ENCODE measurements at regions not wholly inside any gene's neighbourhood (a gene's known extent, or its start where the extent isn't known, plus 50 kb on each side); places are given as distances from the start of the nearest gene placed in this dataset.

DNA sequence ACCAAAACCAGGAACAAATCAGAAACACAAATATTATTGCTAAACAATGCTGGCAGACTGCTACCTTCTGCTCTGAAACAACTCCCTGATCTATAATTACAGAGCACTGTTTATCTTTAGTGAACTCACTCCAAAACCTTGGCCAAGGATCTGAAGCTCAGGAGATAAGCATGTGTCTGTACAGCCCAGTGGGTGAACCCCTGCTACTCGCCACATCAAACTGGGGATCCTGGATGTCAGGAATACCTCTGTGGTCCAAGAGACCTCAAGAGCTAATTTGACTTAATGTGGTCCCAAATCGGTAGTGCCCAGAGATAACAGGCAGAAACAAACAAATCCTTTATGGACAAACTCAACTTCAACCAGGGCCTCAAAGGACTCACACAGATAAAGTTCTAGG lies 381.8 kb downstream of the KIF16B start:
- Mint-ChIP-seq H3K4me1 (ENCODE audit: low read depth) (no peaks in the 10 kb centered on the region), H3K27ac (no peak overlapping the region), H3K36me3 (ENCODE audit: low read depth) (no peaks in the 10 kb centered on the region), H3K9me3 (no peaks in the 10 kb centered on the region), H3K27me3 (no peaks in the 10 kb centered on the region), H3K4me3 (no peak overlapping the region)

DNA sequence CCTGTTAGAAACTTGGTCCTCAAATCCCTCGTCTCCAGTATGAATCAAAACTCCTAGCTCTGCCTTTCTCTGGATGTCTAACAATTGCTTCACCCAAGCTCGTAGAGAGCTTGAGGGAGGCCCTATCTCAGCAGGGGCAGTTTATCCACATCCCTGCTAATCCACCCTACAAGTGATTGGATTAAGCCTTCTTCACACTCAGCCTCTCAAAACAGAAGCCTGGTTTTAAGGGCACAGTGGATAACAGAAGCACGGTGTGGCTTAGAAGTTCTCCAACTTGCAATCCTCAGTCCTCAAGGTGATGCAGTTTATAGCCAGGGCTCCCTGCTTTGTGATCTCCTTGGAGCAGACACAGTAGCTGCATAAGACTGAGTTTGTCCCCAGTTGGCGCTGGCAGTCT lies 383.9 kb downstream of the KIF16B start:
- Mint-ChIP-seq H3K4me1 (ENCODE audit: low read depth) (no peaks in the 10 kb centered on the region), H3K27ac (no peak overlapping the region), H3K4me3 (no peak overlapping the region), H3K36me3 (ENCODE audit: low read depth) (no peaks in the 10 kb centered on the region), H3K27me3 (no peaks in the 10 kb centered on the region), H3K9me3 (peaks cover 5% of the 10 kb centered on the region)

DNA sequence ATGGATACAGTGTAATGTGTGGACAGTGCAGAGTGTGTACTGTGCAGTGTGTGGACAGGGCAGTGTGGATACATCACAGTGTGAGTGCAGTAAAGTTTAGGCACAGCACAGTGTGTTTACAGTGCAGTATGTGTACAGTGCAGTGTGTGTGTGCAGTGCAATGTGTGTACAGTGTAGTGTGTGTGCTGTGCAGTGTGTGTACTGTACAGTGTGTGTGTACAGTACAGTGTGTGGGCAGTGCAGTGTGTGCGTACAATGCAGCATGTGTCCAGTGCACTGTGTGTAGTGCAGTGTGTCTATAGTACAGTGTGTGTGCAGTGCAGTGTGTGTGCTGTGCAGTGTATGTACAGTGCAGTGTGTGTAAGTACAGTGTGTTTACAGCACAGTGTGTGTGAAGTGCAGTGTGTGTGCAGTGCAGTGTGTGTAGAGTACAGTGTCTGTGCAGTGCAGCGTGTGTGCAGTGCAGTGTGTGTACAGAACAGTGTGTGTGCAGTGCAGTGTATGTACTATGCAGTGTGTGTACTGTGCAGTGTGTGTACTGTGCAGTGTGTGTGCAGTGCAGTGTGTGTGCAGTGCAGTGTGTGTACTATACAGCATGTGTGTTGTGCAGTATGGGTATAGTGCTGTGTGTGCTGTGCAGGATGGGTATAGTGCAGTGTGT lies 385.2 kb downstream of the KIF16B start:
- Mint-ChIP-seq H3K4me3 (no peak overlapping the region), H3K36me3 (ENCODE audit: low read depth) (no peaks in the 10 kb centered on the region), H3K27me3 (no peaks in the 10 kb centered on the region), H3K27ac (no peak overlapping the region), H3K4me1 (ENCODE audit: low read depth) (no peaks in the 10 kb centered on the region), H3K9me3 (peaks cover 5% of the 10 kb centered on the region)

DNA sequence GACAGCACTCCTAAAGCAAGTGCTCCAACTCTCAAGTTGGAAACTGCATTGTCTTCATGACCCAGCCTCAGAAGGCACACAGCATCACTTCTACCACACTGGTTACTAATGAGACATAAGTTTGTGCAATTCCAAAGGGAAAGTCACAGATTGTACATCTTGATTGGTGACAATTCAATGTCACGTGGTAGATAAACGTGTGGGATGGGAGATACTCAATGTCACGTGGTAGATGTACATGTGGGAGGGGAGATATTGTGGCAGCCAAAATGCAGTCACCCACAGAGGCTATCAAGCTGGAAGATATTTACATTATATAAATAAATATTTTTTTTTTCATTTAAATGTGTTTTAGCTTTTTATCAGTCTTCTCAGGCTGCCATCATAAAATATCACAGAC lies 393.3 kb downstream of the KIF16B start:
- no peaks in the 10 kb centered on the region for H3K27me3 Mint-ChIP-seq
- peaks cover 11% of the 10 kb centered on the region for H3K9me3 Mint-ChIP-seq
- no peak overlapping the region for H3K4me3 Mint-ChIP-seq
- no peak overlapping the region for H3K27ac Mint-ChIP-seq
- no peaks in the 10 kb centered on the region for H3K36me3 Mint-ChIP-seq (ENCODE audit: low read depth)
- H3K4me1 Mint-ChIP-seq (ENCODE audit: low read depth), result no peaks in the 10 kb centered on the region

DNA sequence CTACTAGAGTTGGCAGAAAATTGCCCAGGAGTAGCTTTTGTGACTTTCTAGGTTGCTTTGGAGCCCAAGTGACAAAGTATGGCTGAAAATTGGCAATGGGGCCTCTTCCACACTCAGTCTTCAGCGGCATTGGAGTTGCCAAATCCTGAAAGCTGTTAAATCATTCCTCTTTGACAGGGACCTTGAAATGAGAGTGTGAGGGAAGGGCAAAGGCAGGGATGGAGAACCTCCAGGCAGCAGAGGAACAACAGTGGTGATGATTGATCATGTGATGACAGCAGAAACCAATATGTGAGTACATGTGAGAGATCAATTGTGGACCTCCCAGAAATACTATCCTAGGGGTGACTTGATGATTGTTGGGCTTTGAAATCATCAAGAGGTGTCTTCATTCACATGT lies 393.9 kb downstream of the KIF16B start:
- H3K9me3 Mint-ChIP-seq, result peaks cover 11% of the 10 kb centered on the region
- H3K4me3 Mint-ChIP-seq, result no peak overlapping the region
- no peaks in the 10 kb centered on the region for H3K36me3 Mint-ChIP-seq (ENCODE audit: low read depth)
- H3K4me1 Mint-ChIP-seq (ENCODE audit: low read depth), result no peaks in the 10 kb centered on the region
- no peaks in the 10 kb centered on the region for H3K27me3 Mint-ChIP-seq
- H3K27ac Mint-ChIP-seq, result no peak overlapping the region

DNA sequence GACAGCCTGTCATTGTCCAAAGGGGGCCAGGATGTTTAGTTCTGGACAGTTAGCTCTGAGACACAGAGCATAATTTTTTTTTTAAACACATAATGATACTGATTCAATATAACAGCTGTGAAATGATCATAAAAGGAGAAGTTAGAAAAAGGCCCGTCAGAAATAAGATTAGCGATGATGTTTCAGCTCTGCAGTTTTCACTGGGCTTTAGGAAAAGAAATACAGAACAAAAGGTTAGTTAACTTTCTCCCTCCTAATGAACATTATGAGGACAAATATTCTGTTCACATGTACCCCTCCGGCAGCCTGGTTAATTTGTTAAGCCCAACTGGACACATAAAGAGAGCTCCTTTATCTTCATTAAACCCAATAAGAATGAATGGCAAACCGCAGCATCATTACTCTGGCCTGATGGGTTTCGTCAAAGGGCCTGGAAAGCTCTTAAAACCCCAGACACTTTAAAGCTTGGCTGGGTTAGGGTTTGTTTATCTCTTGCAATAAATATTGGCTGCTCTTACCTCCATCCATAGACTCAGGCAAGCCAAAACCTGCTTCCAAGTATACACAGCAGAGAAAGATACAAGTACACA lies 394.6 kb downstream of the KIF16B start:
- H3K4me1 Mint-ChIP-seq (ENCODE audit: low read depth), result no peaks in the 10 kb centered on the region
- H3K4me3 Mint-ChIP-seq, result no peak overlapping the region
- H3K9me3 Mint-ChIP-seq, result peaks cover 11% of the 10 kb centered on the region
- no peak overlapping the region for H3K27ac Mint-ChIP-seq
- no peaks in the 10 kb centered on the region for H3K27me3 Mint-ChIP-seq
- H3K36me3 Mint-ChIP-seq (ENCODE audit: low read depth), result no peaks in the 10 kb centered on the region

DNA sequence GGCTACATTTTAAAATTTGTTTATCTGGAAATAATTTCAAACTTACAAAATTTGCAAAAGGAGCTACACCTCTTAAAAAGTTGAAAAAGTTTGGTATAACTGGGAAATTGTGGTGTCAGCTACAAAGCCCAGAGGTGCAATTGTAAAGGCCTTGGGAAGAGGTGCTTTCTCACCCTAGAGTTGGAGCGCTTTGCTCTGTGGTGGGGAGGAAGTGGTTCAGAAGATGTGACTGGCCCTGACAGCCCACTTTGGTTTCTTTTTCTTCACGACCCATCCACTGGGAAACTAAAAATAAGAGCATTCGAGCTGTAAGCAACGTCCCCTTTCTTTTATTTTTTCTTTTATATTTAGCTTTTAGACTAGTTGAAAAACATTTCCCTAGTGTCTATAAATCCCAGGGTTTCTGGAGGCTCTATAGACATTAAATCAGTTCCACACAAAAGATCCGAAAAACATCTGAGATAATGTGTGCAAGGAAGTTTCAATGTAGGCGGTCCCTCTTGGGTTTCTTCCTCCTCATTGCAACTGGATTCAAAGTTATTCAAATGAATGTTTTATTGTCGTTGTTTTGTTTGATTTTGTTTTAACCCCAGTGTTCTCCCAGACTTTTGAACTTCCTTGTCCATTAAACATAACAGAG lies 397.8 kb downstream of the KIF16B start:
- Mint-ChIP-seq H3K27ac (no peak overlapping the region), H3K4me1 (ENCODE audit: low read depth) (no peaks in the 10 kb centered on the region), H3K9me3 (peaks cover 11% of the 10 kb centered on the region), H3K36me3 (ENCODE audit: low read depth) (no peaks in the 10 kb centered on the region), H3K27me3 (no peaks in the 10 kb centered on the region), H3K4me3 (no peak overlapping the region)

DNA sequence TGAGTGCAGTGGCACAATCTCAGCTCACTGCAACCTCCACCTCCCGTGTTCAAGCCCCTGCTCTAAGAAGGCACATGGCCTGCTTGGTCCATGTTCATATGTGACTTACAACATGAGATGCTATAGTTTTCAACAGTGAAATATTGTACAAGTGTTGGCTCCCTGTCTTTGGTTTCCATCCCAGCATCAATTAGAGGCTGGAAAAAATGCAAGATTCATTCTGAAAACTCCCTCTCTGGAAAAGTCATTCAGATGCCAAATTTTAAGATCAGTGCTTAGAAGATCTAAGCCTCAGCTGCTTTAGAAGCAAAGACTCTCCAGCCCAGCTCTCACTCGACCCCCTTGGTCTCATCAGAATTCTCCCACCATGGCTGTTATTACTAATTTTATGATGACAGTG lies 398.9 kb downstream of the KIF16B start:
- Mint-ChIP-seq H3K9me3 (peaks cover 3% of the 10 kb centered on the region), H3K4me3 (no peak overlapping the region), H3K36me3 (ENCODE audit: low read depth) (no peaks in the 10 kb centered on the region), H3K27me3 (no peaks in the 10 kb centered on the region), H3K4me1 (ENCODE audit: low read depth) (no peaks in the 10 kb centered on the region), H3K27ac (no peak overlapping the region)

DNA sequence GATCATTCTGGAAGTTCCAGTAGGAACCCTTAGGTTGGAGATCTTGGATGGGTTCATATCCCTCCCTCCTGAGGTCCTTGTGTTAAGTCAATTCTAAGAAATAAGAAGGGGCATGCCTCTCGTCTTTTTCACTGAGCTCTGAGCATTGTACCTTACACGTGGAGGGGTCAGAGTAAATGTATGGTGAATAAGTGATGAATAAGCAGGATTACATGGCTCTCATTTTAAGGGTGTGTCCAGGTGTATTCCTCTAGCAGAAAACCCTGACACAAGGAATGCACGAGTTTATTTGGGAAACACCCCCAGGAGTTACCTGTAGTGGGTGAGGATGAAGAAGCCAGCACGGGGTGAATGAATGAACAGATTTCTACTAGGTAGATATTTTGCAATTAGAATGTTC lies 400.2 kb downstream of the KIF16B start:
- Mint-ChIP-seq H3K27ac (no peak overlapping the region), H3K36me3 (ENCODE audit: low read depth) (no peaks in the 10 kb centered on the region), H3K27me3 (no peaks in the 10 kb centered on the region), H3K4me3 (no peak overlapping the region), H3K4me1 (ENCODE audit: low read depth) (no peaks in the 10 kb centered on the region), H3K9me3 (peaks cover 3% of the 10 kb centered on the region)

DNA sequence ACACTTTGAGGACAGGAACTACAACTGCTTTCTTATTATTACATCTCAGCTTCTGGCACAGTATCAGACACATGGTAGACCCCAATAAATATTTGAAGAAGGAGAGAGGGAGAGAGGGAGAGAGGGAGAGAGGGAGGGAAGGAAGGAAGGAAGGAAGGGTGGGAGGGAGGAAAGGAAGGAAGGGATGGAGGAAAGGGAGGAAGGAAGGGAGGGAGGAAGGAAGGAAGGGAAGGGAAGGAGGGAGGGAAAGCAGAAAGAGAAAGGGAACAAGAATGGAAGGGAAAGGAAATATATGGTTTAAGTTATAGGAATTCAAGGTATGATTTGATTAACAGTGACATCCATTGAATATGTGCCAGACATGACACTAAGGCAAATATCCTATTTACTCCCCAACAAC lies 402.1 kb downstream of the KIF16B start:
- no peaks in the 10 kb centered on the region for H3K4me1 Mint-ChIP-seq (ENCODE audit: low read depth)
- no peaks in the 10 kb centered on the region for H3K36me3 Mint-ChIP-seq (ENCODE audit: low read depth)
- H3K4me3 Mint-ChIP-seq, result no peak overlapping the region
- no peaks in the 10 kb centered on the region for H3K9me3 Mint-ChIP-seq
- H3K27ac Mint-ChIP-seq, result no peak overlapping the region
- no peaks in the 10 kb centered on the region for H3K27me3 Mint-ChIP-seq

DNA sequence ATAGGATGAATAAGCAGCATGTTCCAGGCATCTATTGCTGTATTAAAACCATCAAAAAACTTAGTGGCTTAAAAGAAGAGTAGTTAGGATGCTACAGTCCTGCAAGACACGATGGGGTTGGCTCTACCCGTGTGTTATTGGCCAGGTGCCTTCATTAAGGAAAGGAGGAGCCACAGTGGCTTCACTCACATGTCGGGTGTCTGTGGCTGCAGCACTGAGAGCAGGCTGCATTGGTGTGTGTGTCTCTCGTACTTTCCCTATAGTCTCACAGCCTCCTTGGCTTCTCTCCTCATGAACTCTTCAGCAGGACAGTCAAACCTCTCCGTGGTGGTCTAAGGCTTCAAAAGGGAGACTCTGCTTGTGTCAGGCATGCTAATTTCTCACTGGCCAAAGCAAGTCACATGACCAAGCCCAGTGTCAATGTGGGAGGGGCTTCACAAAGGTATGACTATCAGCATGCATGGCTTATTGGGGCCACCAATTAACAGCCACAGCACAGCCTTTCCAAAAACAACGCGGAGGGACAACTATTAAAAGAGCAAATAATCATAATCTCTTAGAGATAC lies 402.8 kb downstream of the KIF16B start:
- Mint-ChIP-seq H3K9me3 (no peaks in the 10 kb centered on the region), H3K4me1 (ENCODE audit: low read depth) (no peaks in the 10 kb centered on the region), H3K36me3 (ENCODE audit: low read depth) (no peaks in the 10 kb centered on the region), H3K27me3 (no peaks in the 10 kb centered on the region), H3K27ac (no peak overlapping the region), H3K4me3 (no peak overlapping the region)

DNA sequence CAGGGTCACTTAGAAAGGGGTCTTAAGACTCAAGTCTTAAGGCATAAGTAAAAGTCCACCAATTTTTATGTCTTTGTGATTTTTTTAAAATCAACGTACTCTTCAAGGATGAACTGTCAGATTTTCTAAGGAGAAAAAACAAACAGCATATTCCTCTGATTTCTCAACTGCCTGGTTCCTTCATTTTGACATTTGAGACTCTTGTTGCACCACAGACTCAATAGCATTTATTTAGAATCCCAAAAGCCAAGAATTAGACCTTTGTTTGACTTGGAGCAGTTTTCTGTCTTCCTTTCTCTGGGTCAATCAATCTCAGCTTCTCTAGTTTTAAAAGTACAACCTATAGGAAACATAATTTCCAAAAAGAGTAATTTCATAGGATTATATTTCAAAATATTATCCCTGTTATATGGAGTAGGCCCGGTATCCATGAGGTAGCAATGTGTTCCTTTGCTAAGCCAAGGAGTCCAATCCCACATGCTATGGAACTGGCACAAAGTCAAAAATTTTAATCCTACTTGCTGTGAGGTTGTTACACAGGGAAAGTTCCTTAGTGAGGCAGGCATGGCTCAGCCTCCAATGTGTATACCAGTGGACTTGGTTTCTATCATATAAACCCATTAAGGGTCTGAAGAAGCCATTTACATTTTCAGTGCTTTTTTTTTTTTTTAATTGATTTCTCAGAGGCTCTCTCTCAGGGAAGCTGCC lies 405.7 kb downstream of the KIF16B start:
- Mint-ChIP-seq H3K27ac (no peak overlapping the region), H3K4me3 (no peak overlapping the region), H3K4me1 (ENCODE audit: low read depth) (no peaks in the 10 kb centered on the region), H3K27me3 (no peaks in the 10 kb centered on the region), H3K36me3 (ENCODE audit: low read depth) (no peaks in the 10 kb centered on the region), H3K9me3 (peaks cover 3% of the 10 kb centered on the region)

DNA sequence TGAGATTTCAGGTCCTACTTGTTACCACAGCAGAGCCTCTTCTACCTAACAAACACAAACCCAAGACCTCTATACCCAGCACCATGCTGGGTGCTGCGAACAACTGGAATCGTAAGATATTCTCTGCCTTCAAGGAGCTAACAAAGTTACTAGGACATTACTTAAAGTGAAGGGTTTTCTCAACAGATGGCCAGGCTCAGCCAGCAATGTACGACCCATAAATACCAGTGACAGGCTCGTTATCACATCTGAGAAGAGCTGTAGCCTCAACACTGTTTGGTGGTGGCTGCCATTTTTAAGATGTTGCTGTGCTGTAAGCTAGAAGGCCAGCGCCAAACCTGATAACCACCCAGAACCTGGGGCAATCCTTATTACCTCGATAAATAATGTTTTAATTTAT lies 406.5 kb downstream of the KIF16B start:
- no peaks in the 10 kb centered on the region for H3K27me3 Mint-ChIP-seq
- no peaks in the 10 kb centered on the region for H3K36me3 Mint-ChIP-seq (ENCODE audit: low read depth)
- H3K4me1 Mint-ChIP-seq (ENCODE audit: low read depth), result no peaks in the 10 kb centered on the region
- no peak overlapping the region for H3K27ac Mint-ChIP-seq
- peaks cover 3% of the 10 kb centered on the region for H3K9me3 Mint-ChIP-seq
- no peak overlapping the region for H3K4me3 Mint-ChIP-seq

DNA sequence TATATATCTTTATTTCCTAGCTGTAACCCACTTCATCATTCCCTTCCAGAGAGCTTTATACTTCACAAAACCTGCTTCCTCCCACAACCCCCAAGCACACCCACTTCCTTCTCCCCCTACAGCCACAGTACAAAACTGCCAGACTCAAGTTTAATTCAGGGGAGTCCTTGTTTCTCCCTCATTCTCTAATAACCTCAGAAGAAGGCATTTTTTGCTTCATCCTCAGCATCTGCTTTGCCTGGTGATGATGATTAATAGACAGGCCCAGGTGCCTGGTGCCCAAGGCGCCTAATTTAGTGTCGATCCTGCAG lies 414.3 kb downstream of the KIF16B start:
- Mint-ChIP-seq H3K27me3 (no peaks in the 10 kb centered on the region), H3K9me3 (peaks cover 5% of the 10 kb centered on the region), H3K27ac (no peak overlapping the region), H3K4me1 (ENCODE audit: low read depth) (peaks cover 7% of the 10 kb centered on the region), H3K4me3 (no peak overlapping the region), H3K36me3 (ENCODE audit: low read depth) (peaks cover 3% of the 10 kb centered on the region)

Data from stimulated activated naive CD8-positive, alpha-beta T cell treated with anti-CD3 and anti-CD28 coated beads, Interleukin-15, Interleukin-2, amounts not matched to agents 100 ng/mL and 50 ng/mL, for 24 hours (primary cell).